HEK293 (cell line): ENCODE measurements at regions not wholly inside any gene's neighbourhood (a gene's known extent, or its start where the extent isn't known, plus 50 kb on each side); places are given as distances from the start of the nearest gene placed in this dataset.

Experiments
- EGR2 ChIP-seq: fragments of 450-650 bp; formaldehyde crosslinking; IDR thresholded peaks from 2 replicates; pipeline ENCODE4 v1.5.1; 2016; ENCODE audit warnings: low read depth, missing biosample characterization, missing genetic modification characterization
- GFI1B ChIP-seq: fragments of 450-650 bp; formaldehyde crosslinking; IDR thresholded peaks from 2 replicates; pipeline ENCODE4 v1.5.1; 2016; ENCODE audit warnings: missing biosample characterization, missing genetic modification characterization
- GLI4 ChIP-seq: fragments of 450-650 bp; formaldehyde crosslinking; IDR thresholded peaks from 2 replicates; pipeline ENCODE4 v1.5.1; 2016; ENCODE audit warnings: missing biosample characterization, missing genetic modification characterization
- KLF10 ChIP-seq: fragments of 450-650 bp; IDR thresholded peaks from 2 replicates; pipeline ENCODE4 v1.5.1; 2018; ENCODE audit warnings: missing biosample characterization, mild to moderate bottlenecking, missing genetic modification characterization
- OVOL3 ChIP-seq: fragments of 450-650 bp; formaldehyde crosslinking; IDR thresholded peaks from 2 replicates; pipeline ENCODE4 v1.5.1; 2016; ENCODE audit warnings: missing biosample characterization, missing genetic modification characterization
- PRDM1 ChIP-seq: fragments of 450-650 bp; formaldehyde crosslinking; IDR thresholded peaks from 2 replicates; pipeline ENCODE4; 2016; ENCODE audit warnings: missing biosample characterization, missing genetic modification characterization
- YY1 ChIP-seq: fragments of 450-650 bp; formaldehyde crosslinking; IDR thresholded peaks from 2 replicates; pipeline ENCODE4 v1.5.1; 2018; ENCODE audit warnings: missing biosample characterization, missing genetic modification characterization
- ZBTB17 ChIP-seq: fragments of 450-650 bp; formaldehyde crosslinking; IDR thresholded peaks from 2 replicates; pipeline ENCODE4 v1.5.1; 2016; ENCODE audit warnings: missing biosample characterization, missing genetic modification characterization
- ZFP41 ChIP-seq: fragments of 450-650 bp; formaldehyde crosslinking; IDR thresholded peaks from 2 replicates; pipeline ENCODE4 v1.5.1; 2016; ENCODE audit warnings: missing biosample characterization, missing genetic modification characterization, borderline replicate concordance
- ZNF133 ChIP-seq: fragments of 450-650 bp; formaldehyde crosslinking; IDR thresholded peaks from 2 replicates; pipeline ENCODE4 v1.5.1; 2016; ENCODE audit warnings: missing biosample characterization, missing genetic modification characterization
- ZNF169 ChIP-seq: fragments of 450-650 bp; formaldehyde crosslinking; IDR thresholded peaks from 2 replicates; pipeline ENCODE4 v1.5.1; 2016; ENCODE audit warnings: missing biosample characterization, missing genetic modification characterization
- ZNF248 ChIP-seq: fragments of 450-650 bp; formaldehyde crosslinking; IDR thresholded peaks from 2 replicates; pipeline ENCODE4 v1.5.1; 2017; ENCODE audit warnings: missing biosample characterization, missing genetic modification characterization
- ZNF266 ChIP-seq: fragments of 450-650 bp; formaldehyde crosslinking; IDR thresholded peaks from 2 replicates; pipeline ENCODE4 v1.5.1; 2016; ENCODE audit warnings: missing biosample characterization, missing genetic modification characterization, low read depth
- ZNF311 ChIP-seq: fragments of 450-650 bp; formaldehyde crosslinking; IDR thresholded peaks from 2 replicates; pipeline ENCODE4 v1.5.1; 2017; ENCODE audit warnings: missing biosample characterization, missing genetic modification characterization, borderline replicate concordance
- ZNF335 ChIP-seq: fragments of 450-650 bp; formaldehyde crosslinking; conservative IDR thresholded peaks from 2 replicates; pipeline ENCODE4 v1.5.1; 2016; ENCODE audit warnings: missing biosample characterization, missing genetic modification characterization
- ZNF404 ChIP-seq: fragments of 450-650 bp; formaldehyde crosslinking; IDR thresholded peaks from 2 replicates; pipeline ENCODE4 v1.5.1; 2017; ENCODE audit warnings: missing biosample characterization, missing genetic modification characterization
- ZNF548 ChIP-seq: fragments of 450-650 bp; formaldehyde crosslinking; IDR thresholded peaks from 2 replicates; pipeline ENCODE4 v1.5.1; 2016; ENCODE audit warnings: missing biosample characterization, missing genetic modification characterization
- ZNF624 ChIP-seq: fragments of 450-650 bp; formaldehyde crosslinking; IDR thresholded peaks from 2 replicates; pipeline ENCODE4 v1.5.1; 2017; ENCODE audit warnings: missing biosample characterization, missing genetic modification characterization
- ZNF626 ChIP-seq: fragments of 450-650 bp; sonication (Bioruptor Pico); formaldehyde crosslinking; IDR thresholded peaks from 2 replicates; pipeline ENCODE4 v1.5.1; 2018; ENCODE audit warnings: missing biosample characterization, missing genetic modification characterization, inconsistent platforms
- ZNF654 ChIP-seq: fragments of 450-650 bp; formaldehyde crosslinking; IDR thresholded peaks from 2 replicates; pipeline ENCODE4 v1.5.1; 2016; ENCODE audit warnings: low read depth, missing biosample characterization, missing genetic modification characterization
- ZNF701 ChIP-seq: fragments of 450-650 bp; formaldehyde crosslinking; IDR thresholded peaks from 2 replicates; pipeline ENCODE4 v1.5.1; 2016; ENCODE audit warnings: missing biosample characterization, missing genetic modification characterization
- ZNF785 ChIP-seq: fragments of 450-650 bp; formaldehyde crosslinking; IDR thresholded peaks from 2 replicates; pipeline ENCODE4 v1.5.1; 2016; ENCODE audit warnings: missing biosample characterization, missing genetic modification characterization
- TF ChIP-seq, protein P1 (sequence below): fragments of 450-650 bp; formaldehyde crosslinking; IDR thresholded peaks from 2 replicates; pipeline ENCODE4 v1.5.1; 2016; ENCODE audit warnings: missing biosample characterization, missing genetic modification characterization
- TF ChIP-seq, protein P2 (sequence below): fragments of 450-650 bp; formaldehyde crosslinking; conservative IDR thresholded peaks from 2 replicates; pipeline ENCODE4 v1.5.1; 2016; ENCODE audit warnings: low read depth, missing biosample characterization, missing genetic modification characterization
- TF ChIP-seq, protein P3 (sequence below): fragments of 450-650 bp; formaldehyde crosslinking; IDR thresholded peaks from 2 replicates; pipeline ENCODE4 v1.5.1; 2017; ENCODE audit warnings: missing biosample characterization, missing genetic modification characterization
- TF ChIP-seq, protein P4 (sequence below): fragments of 450-650 bp; formaldehyde crosslinking; IDR thresholded peaks from 2 replicates; pipeline ENCODE4 v1.5.0; 2017; ENCODE audit warnings: missing biosample characterization, missing genetic modification characterization, borderline replicate concordance
- TF ChIP-seq, protein P5 (sequence below): fragments of 450-650 bp; formaldehyde crosslinking; IDR thresholded peaks from 2 replicates; pipeline ENCODE4 v1.5.1; 2016; ENCODE audit warnings: missing biosample characterization, missing genetic modification characterization

DNA sequence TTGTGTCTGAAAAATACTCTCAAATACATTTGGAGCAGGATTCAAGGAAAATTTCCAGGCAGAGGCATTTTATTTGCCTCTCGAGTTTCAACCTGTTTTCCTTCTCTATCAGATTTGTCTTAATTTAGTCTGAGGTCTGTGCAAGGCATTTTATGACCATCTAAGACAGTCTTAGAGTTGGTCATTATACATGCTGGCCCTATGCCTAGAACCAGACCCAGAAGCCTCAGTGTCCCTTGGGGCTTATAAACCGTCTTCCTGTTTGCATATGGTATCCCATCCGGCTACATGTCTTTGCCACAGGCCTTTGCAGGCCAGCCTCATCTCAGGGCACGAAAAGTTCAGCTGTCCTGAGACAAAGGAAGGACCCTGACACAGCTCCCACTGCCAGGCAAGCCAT, 346.1 kb downstream of the SIPA1L2 start (continued):
- TF ChIP-seq, protein P1, sequence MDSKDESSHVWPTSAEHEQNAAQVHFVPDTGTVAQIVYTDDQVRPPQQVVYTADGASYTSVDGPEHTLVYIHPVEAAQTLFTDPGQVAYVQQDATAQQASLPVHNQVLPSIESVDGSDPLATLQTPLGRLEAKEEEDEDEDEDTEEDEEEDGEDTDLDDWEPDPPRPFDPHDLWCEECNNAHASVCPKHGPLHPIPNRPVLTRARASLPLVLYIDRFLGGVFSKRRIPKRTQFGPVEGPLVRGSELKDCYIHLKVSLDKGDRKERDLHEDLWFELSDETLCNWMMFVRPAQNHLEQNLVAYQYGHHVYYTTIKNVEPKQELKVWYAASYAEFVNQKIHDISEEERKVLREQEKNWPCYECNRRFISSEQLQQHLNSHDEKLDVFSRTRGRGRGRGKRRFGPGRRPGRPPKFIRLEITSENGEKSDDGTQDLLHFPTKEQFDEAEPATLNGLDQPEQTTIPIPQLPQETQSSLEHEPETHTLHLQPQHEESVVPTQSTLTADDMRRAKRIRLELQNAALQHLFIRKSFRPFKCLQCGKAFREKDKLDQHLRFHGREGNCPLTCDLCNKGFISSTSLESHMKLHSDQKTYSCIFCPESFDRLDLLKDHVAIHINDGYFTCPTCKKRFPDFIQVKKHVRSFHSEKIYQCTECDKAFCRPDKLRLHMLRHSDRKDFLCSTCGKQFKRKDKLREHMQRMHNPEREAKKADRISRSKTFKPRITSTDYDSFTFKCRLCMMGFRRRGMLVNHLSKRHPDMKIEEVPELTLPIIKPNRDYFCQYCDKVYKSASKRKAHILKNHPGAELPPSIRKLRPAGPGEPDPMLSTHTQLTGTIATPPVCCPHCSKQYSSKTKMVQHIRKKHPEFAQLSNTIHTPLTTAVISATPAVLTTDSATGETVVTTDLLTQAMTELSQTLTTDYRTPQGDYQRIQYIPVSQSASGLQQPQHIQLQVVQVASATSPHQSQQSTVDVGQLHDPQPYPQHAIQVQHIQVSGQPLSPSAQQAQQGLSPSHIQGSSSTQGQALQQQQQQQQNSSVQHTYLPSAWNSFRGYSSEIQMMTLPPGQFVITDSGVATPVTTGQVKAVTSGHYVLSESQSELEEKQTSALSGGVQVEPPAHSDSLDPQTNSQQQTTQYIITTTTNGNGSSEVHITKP (tag by site-specific recombination): no peak
- no peak for TF ChIP-seq ZNF785 (tag by site-specific recombination)
- TF ChIP-seq OVOL3 (tag by site-specific recombination): 0 out of 2 replicates have a peak, but pooled peaks have one; percentile 46
- TF ChIP-seq ZNF133 (tag by site-specific recombination): no peak
- TF ChIP-seq ZFP41 (tag by site-specific recombination): no peak
- no peak for TF ChIP-seq GLI4
- TF ChIP-seq, protein P2, sequence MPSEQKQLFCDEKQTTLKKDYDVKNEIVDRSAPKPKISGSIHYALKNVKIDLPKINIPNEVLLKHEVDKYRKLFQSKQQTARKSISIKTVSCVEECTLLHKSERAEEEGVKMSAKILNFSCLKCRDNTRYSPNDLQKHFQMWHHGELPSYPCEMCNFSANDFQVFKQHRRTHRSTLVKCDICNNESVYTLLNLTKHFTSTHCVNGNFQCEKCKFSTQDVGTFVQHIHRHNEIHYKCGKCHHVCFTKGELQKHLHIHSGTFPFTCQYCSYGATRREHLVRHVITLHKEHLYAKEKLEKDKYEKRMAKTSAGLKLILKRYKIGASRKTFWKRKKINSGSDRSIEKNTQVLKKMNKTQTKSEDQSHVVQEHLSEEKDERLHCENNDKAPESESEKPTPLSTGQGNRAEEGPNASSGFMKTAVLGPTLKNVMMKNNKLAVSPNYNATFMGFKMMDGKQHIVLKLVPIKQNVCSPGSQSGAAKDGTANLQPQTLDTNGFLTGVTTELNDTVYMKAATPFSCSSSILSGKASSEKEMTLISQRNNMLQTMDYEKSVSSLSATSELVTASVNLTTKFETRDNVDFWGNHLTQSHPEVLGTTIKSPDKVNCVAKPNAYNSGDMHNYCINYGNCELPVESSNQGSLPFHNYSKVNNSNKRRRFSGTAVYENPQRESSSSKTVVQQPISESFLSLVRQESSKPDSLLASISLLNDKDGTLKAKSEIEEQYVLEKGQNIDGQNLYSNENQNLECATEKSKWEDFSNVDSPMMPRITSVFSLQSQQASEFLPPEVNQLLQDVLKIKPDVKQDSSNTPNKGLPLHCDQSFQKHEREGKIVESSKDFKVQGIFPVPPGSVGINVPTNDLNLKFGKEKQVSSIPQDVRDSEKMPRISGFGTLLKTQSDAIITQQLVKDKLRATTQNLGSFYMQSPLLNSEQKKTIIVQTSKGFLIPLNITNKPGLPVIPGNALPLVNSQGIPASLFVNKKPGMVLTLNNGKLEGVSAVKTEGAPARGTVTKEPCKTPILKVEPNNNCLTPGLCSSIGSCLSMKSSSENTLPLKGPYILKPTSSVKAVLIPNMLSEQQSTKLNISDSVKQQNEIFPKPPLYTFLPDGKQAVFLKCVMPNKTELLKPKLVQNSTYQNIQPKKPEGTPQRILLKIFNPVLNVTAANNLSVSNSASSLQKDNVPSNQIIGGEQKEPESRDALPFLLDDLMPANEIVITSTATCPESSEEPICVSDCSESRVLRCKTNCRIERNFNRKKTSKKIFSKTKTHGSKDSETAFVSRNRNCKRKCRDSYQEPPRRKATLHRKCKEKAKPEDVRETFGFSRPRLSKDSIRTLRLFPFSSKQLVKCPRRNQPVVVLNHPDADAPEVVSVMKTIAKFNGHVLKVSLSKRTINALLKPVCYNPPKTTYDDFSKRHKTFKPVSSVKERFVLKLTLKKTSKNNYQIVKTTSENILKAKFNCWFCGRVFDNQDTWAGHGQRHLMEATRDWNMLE (tag by site-specific recombination): peak; percentile 35; the same call in 1 of the 2 replicates
- TF ChIP-seq ZNF654 (tag by site-specific recombination): no peak
- no peak for TF ChIP-seq ZBTB17
- no peak for TF ChIP-seq ZNF404
- TF ChIP-seq PRDM1 (tag by site-specific recombination): no peak
- no peak for TF ChIP-seq KLF10 (tag by site-specific recombination)
- no peak for TF ChIP-seq ZNF266 (tag by site-specific recombination)
- TF ChIP-seq, protein P3, sequence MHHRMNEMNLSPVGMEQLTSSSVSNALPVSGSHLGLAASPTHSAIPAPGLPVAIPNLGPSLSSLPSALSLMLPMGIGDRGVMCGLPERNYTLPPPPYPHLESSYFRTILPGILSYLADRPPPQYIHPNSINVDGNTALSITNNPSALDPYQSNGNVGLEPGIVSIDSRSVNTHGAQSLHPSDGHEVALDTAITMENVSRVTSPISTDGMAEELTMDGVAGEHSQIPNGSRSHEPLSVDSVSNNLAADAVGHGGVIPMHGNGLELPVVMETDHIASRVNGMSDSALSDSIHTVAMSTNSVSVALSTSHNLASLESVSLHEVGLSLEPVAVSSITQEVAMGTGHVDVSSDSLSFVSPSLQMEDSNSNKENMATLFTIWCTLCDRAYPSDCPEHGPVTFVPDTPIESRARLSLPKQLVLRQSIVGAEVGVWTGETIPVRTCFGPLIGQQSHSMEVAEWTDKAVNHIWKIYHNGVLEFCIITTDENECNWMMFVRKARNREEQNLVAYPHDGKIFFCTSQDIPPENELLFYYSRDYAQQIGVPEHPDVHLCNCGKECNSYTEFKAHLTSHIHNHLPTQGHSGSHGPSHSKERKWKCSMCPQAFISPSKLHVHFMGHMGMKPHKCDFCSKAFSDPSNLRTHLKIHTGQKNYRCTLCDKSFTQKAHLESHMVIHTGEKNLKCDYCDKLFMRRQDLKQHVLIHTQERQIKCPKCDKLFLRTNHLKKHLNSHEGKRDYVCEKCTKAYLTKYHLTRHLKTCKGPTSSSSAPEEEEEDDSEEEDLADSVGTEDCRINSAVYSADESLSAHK (tag by site-specific recombination): no peak
- TF ChIP-seq, protein P4, sequence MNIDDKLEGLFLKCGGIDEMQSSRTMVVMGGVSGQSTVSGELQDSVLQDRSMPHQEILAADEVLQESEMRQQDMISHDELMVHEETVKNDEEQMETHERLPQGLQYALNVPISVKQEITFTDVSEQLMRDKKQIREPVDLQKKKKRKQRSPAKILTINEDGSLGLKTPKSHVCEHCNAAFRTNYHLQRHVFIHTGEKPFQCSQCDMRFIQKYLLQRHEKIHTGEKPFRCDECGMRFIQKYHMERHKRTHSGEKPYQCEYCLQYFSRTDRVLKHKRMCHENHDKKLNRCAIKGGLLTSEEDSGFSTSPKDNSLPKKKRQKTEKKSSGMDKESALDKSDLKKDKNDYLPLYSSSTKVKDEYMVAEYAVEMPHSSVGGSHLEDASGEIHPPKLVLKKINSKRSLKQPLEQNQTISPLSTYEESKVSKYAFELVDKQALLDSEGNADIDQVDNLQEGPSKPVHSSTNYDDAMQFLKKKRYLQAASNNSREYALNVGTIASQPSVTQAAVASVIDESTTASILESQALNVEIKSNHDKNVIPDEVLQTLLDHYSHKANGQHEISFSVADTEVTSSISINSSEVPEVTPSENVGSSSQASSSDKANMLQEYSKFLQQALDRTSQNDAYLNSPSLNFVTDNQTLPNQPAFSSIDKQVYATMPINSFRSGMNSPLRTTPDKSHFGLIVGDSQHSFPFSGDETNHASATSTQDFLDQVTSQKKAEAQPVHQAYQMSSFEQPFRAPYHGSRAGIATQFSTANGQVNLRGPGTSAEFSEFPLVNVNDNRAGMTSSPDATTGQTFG (tag by site-specific recombination): no peak
- no peak for TF ChIP-seq ZNF548 (tag by site-specific recombination)
- no peak for TF ChIP-seq ZNF169
- TF ChIP-seq ZNF335 (tag by site-specific recombination): peak; percentile 73
- TF ChIP-seq, protein P5, sequence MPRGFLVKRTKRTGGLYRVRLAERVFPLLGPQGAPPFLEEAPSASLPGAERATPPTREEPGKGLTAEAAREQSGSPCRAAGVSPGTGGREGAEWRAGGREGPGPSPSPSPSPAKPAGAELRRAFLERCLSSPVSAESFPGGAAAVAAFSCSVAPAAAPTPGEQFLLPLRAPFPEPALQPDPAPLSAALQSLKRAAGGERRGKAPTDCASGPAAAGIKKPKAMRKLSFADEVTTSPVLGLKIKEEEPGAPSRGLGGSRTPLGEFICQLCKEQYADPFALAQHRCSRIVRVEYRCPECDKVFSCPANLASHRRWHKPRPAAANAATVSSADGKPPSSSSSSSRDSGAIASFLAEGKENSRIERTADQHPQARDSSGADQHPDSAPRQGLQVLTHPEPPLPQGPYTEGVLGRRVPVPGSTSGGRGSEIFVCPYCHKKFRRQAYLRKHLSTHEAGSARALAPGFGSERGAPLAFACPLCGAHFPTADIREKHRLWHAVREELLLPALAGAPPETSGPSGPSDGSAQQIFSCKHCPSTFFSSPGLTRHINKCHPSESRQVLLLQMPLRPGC (tag by site-specific recombination): no peak
- TF ChIP-seq ZNF626 (tag by site-specific recombination): no peak
- no peak for TF ChIP-seq ZNF311 (tag by site-specific recombination)
- no peak for TF ChIP-seq GFI1B (tag by site-specific recombination)
- TF ChIP-seq ZNF248 (tag by site-specific recombination): no peak
- no peak for TF ChIP-seq ZNF701 (tag by site-specific recombination)
- TF ChIP-seq ZNF624 (tag by site-specific recombination): no peak
- TF ChIP-seq EGR2 (tag by site-specific recombination): no peak
- TF ChIP-seq YY1 (tag by site-specific recombination): no peak
